NCI-H2171 (cell line): ENCODE measurements at regions not wholly inside any gene's neighbourhood (a gene's known extent, or its start where the extent isn't known, plus 50 kb on each side); places are given as distances from the start of the nearest gene placed in this dataset.
"Not testable (repeated sequence)": the region's sequence is repeated elsewhere in the genome, so short reads cannot be mapped to it uniquely, and the experiment has no call there.

Experiments used
- DNase-seq: peaks from one replicate; lab custom pipeline; 2025; lab: John Stamatoyannopoulos, UW

DNA sequence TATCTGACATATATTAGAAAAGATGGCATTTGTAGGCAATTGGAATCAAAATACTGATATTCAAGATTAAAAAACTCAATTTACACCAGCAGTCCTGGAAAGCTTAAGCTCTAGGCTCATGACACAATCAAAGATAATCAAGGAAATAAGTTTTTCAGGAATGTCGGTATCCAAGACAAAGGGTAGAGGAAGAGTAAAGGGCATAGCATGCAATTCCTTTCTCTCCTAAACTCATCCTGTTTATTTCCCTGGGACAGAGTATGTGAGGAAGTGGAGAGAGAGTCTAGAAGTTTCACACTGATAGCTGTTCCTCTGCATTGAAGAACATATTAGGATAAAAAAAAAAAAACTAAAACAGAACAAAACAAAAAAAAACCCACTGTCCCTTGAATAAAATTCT, 2452.1 kb downstream of the PCDH9 start:
- no peak for DNase-seq

DNA sequence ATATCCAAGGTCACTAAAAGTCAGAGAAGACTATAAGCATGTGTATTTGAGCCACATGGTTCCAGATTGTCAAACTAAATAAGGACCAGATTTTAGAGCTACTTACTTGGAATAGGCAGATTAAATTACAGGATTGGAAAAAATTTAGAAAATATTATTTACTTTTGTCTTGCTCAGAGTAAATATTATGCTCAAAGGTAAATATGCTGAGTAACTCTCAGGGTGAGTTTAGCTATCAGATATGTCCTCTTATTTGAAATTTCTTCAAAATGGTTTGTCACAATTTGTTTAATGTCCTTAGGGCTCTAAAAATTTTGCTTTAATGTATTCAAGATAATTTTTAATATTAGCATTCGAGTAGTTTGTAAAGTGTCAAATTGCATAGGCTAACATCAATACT, 2455.2 kb downstream of the PCDH9 start:
- no peak for DNase-seq

DNA sequence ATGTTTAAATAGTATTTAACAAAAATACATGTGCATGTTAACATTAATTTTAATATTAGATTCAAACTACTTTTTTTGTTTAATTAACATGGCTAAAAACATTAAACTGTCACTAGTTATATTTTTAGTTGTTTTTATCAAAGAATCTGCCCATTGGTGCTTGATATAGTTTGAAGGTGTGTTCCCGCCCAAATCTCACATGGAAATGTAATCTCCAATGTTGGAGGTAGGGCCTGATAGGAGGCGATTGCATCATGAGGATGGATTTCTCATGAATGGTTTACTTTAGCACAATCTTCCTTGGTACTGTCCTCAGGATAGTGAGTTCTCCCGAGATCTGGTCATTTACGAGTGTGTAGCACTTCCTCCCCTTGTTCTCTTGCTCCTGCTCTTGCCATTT, 2459.4 kb downstream of the PCDH9 start:
- no peak for DNase-seq

DNA sequence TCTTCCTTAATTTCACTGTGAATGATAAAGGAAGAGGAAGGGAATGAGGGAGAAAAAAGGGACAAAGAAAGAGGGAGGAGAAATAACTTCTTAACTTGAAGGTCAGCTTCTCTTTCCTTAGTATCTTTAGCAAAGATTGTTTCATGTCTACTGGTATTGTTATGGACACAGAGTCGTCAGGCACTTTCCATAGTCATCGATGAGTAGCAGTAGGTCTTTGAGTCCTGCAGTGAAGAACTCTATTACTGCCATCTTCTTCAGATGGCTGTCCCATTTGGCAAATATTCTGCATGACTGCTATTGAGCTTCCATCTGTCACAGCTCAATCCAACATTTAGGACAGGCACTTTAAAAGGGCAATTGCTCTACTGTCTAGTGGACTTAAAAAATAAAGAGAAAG, 2463.1 kb downstream of the PCDH9 start:
- no peak for DNase-seq

DNA sequence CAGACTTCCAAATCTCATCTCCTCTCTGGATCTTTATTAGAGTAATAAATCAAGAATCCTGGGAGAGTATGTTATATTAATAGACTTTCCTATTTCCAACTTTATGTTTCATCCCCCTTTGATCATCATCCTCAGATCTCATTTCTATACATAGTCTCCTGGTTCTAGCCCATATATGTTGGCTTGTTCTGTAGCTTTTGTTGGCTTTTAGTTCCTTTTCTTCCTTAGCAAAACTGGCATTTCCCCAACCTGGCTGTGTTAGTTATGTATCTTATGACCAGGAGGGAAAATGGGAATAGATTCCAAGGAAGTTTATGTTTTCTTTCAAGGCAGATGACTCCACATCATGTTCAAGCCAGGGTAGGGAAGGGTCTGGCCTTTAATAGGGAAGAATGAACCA, 2464.5 kb downstream of the PCDH9 start:
- no peak for DNase-seq

DNA sequence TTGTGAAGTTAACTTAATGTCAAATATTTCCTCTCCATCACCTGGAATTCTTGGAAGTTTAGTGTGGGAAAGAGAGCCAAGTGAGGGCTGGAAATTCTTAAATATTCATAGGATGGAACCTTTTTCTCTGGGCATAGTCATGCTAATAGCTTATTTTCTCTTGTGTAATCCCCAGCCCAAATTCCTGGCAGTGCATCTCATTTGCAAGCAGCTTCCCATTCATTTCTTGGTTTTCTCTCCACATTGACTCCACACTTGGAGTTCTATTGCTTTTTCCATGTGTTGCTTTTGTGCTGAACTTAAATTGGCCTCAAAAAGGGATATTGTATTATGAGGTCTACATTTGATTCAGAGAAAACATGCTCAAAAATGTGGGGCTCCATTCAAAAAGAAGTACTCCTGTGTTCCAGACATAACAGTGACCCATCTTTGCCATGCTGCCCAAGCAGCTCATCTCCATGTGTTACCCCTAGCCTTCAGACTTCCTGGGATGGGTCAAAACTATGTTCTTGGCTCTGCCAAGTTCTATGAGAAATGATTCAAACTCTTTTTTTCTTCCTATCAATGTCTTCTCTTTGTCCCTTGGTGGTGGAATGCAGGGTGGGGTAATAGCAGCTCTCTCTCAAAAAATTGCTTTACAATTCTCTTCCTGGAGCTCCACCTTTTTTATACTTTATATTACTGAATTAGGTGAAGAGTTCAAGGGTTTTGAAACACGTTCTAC, 2471.5 kb downstream of the PCDH9 start:
- no peak for DNase-seq

DNA sequence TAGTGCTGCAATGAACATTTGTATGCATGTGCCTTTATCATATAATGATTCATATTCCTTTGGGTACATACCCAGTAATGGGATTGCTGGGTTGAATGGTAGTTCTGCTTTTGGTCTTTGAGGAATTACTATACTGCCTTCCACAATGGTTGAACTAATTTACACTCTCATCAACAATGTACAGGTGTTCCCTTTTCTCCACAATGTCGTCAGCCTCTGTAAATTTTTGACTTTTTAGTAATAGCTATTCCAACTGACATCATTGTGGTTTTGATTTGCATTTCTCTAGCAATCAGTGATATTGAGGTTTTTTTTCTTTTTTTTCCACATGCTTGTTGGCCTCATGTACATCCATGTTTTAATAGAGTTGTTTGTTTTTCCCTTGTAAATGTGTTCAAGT, 2473.5 kb downstream of the PCDH9 start:
- DNase-seq = no peak

DNA sequence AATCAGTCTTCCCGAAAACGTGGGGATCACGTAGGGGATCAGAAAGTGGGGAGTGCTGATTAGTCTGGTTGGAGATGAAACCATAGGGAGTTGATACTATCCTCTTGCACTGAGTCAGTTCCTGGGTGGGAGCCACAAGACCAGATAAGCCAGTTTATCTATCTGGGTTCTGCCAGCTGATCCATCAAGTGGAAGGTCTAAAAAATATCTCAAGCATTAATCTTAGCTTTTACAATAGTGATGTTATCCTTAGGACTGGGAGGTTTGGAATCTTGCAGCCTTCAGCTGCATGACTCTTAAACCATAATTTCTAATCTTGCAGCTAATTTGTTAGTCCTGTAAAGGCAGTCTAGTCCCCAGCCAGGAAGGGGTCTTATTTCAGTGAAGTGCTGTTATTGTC, 2474.2 kb downstream of the PCDH9 start:
- DNase-seq = no peak

DNA sequence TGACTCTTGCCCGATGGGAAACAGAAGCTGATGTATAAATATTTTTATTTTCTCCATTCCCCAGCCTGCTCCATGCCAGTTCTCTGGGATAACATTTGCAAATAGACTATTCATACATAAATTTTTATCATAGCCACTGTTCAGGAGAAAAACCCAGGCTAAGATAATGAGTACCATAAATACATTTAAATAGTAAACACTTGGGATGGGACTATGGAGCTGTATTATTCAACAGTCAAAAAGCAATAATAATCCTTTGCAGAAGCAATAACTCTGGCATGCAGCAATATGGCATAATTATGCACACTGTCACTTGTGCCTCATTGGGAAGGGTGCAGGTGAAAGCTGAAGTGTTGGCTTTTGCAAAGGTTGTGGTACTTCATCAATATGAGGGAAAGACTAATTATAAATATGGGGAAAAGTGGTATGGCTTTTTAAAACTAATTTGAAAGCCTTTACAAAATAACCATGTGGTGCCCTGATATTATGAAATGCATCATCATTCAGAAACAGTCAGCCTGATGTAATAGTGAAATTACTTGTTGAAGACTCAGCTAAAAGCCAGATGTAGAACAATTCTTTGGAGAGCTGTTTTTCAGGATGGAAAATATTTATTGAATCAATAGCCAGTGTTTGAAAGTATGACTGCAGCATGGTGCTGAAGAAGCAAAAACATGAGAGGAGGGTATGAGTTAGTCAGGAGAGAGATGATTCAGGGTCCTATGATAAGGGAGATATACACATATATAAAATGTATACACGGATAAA, 2476.7 kb downstream of the PCDH9 start:
- DNase-seq = no peak

DNA sequence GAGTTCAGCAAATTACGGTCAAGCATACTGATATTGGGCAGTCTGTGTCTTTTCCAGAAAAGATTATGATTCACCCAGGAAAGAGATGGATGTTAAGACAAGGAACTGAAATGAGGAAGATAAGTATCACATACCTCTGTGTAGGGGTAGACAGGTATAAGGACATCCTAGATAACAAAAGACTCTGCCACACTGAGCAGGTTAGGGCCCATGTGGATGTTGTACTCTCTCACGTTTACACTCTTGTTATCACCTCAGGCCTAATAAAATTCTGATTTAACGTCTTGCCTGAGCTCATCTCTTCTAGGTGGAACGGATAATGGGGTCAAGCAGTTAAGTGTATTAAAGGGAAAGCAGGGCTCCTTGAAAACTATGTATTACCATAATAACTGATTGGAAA, 2480.8 kb downstream of the PCDH9 start:
- DNase-seq = no peak

DNA sequence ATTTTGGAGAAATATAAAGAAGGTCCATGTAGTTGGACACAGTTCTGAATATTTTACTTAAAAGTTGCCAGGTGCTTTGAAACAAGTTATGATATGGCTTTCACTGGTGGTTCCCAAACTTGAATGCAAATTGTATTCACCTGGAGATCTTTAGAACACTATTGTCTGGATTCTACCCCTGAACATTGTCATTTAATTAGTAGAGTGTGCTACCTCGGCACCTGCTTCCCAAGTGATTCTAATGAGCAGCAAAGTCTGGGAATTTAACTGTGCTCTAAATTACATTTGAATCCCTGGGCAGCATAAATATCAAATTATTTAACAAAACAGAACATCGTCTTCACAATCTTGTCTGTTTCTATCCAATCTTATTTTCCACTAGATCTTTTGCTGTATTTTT, 2483.3 kb downstream of the PCDH9 start:
- DNase-seq = no peak

DNA sequence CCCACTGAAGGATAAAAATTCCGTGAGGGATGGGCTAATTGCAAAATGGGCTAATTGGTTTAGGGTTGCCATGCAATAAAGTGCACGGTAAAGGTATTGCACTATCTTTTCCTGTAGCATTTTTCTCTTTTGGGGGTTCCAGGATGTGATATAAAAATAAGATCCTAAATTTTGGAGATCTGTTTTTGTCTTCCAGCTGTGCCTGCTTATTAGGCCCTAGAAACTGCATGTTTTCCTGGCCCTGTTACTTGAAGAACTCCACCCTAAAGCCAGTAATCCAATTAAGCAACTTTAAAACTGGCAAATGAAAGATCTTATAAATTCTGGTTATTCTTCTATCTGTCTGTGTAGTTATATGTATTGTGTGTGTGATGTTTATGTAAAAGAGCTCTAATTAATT, 2489.6 kb downstream of the PCDH9 start:
- DNase-seq = no peak

DNA sequence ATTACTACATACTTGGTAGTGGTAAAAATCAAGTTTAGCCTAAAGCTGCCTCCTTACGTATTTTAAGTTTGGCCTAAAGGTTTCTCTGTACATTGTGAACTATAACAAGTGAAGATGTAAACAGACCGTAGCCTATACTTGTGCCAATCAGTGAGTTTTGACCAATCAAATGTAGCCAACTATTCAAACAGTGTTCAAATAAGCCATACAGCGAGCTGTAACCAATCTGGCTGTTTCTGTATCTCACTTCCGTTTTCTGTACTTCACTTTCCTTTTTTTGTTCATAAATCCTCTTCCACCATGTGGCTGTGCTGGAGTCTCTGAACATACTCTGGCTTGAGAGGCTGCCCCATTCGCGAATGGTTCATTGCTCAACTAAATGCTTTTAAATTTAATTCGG, 2504.6 kb downstream of the PCDH9 start:
- DNase-seq = no peak

DNA sequence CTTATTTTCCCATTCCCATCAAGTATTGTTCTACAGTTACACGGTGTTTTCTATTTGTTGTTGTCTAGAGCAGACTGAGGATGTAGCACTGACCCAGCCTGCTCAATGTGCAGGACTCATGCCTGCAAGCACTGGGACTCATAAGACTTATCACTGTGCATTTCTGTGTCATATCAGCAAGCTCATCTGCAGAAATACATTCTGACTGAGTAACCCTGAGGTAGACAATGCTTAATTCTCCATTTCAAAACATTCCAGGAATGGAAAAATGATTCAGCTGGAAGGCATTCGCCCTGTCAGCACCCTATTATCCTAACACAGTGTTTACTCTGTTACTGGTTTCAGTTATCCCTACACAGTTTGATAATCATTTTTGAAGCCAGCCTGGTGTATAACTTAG, 2506.4 kb downstream of the PCDH9 start:
- no peak for DNase-seq

DNA sequence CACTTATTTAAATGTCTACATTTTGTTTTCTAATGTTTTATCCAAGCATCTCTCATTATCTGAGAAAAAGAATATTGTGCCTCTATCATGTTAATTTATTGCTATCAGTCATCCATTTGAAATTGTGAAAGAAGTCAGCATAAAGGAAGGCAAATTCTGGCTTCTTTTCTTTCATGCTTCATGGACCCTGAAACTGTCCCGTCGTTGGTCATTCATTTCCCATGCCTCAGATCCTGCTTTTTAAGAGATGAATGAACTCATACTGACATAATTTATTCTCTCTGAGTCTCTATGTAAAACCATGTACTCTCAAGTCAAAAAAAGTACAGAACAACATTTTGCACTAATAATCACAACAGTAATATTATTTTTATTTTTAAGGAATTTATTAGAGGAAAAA, 2512.0 kb downstream of the PCDH9 start:
- no peak for DNase-seq

DNA sequence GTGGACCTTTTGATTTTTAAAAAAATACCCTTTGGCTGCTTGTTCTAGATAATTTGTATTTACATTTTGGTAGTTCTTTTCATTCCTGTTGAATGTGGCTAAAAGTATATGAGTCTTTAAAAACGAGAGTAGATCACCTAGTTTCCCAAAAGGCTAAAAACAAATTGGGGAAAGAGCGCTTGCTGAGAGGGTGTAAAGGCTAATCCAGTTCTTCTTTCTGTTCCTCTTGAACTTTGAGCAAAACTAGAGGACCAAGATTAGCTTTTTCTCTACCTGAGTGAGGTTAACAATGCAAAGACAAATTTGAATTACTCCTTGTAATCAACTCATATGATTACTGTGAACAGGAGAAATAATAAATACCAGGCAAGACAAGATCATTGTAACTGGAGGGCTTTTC, 2513.2 kb downstream of the PCDH9 start:
- DNase-seq = no peak

DNA sequence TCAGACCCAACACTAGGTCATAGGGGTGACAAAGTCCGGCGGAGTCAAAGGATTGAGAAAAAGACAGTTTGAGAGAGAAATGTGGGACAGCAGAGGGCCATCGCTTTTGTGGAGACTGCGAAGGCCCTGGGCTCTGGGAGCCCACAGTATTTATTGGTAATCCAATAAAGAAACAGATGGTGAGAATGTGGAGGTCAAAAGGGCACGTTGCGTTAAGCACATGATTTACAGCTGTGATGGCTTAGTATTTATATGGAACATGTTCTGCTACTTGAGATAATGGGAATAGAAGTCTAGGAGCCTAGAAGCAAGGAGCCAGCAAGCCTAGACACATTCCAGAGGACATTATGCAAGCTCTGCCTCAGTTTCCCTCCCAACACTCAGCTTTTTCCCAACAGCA, 2521.1 kb downstream of the PCDH9 start:
- no peak for DNase-seq

DNA sequence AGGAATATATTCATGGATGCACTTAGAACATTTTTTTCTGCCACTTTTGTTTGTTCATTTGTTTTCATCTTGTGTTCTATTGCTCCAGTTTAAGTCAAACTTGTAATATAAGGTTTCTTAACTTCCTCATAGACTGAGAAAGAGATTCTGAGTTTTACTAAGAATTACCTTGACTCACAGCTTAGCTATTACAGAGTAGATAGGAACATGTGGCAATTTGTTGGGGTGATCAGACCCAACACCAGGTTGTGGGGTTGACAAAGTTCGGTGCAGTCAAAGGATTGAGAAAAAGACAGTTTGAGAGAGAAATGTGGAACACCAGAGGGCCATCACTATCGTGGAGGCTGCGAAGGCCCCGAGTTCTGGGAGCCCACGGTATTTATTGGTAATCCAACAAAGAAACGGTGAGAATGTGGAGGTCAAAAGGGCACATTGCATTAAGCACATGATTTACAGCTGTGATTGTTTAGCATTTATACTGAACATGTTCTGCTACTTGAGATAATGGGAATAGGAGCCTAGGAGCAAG, 2526.0 kb downstream of the PCDH9 start:
- no peak for DNase-seq

DNA sequence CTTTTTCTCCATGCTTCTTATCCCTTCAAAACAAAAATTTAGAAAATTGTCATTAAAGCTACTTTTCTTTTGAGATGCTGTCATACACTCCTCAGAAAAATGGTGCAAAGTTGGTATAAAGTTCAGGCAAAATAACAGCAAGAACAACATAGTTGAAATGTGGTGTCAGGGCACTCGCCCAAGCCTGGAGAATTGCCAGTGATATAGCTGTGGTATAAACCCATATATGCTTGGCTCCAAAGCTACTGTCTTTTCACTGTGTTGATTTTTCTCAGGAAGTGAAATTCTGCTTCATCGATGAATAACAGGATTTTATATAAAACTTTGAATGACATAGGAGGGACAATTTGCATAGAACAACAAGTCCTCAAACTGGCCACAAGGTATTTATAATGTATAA, 2532.9 kb downstream of the PCDH9 start:
- DNase-seq = no peak

DNA sequence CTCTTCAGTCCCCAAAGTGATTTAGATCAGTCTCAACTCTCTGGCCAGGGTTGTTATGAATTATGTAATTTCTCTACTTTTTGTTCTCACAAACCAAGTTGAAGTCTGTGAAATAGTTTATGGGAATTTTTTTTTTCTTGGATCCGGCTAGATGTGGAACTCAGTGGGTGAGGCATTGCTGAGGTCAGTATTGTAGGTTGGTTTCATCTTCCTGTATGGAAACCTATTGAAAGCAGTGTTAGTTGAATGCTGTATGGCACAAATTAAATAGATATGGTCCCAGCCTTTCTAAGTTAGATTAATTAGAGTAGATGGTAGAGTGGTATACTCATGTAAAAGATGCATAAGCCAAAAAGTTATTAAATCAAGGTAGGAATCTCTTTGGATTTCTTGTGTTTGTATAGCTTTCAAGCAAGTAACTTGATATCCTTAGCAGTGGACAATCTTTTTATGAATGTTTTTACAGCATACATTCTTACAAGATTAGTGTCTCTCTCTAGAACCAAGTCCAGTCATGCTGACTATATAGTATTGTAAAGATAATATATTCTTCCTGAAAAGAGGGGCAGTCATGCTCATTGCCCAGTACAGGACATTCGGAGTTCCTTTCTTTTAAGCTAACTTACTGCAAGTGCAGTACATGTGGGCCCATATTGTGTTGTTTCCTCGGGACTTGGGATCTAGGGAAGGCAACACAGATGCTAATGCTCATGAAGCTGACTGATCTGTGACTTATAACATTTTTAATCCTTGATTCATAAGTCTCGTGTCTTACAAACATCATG, 2541.1 kb downstream of the PCDH9 start:
- no peak for DNase-seq

DNA sequence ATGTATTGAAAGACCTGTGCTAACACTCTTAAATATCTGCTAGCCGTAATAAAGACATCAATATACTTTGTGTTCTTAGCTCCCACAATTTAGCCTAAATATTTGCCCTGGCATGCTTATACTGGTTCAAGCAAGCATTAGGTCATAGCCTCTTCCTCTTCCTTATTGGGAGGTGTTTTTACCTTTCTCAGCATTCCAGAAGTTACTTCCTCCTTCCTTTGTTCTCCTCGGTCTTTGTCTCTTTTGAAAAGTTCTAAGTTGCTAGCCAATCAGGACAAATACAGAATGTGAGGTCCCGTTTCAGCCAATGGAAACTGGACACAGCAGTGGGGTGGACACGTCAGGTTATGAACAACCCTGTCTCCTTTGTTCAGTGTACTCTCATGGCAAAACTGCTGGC, 2543.6 kb downstream of the PCDH9 start:
- not testable (repeated sequence) for DNase-seq

DNA sequence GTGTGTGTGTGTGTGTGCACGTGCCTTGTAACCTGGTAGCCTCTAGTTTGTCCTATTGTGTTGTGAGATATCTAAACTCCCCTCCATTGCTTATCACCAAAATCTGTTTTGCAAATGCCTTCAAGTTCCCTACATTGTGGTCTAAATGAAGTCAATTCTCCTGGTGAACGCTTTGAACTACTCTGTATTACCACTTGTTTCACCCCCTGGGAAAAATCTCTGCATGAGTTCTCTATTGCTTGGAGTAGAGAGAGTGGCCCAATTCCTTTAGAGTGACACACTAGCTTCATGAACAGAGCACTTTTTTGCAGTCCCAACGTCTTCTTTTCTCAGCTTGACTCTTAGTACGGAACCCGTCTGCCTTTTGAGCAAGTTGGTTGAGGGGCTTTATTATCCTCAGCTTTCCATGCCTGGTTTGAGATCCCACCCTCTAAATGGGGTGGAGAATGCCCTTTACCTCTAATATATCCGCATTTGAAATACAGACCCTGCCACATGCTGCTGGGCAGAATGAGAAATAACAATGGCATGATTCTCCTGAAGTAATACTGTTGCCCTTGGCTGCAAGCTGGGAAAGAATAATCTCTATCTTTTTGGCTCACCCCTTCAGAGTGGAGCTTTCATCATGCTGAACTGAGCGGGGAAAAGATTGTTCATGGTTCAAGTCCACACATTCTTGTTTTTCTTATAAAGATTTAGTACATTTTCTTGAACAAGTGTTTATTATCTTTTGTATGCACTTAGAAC, 2545.3 kb downstream of the PCDH9 start:
- DNase-seq = no peak
